Type B pancreatic cell (in vitro differentiated cells): ENCODE measurements at regions not wholly inside any gene's neighbourhood (a gene's known extent, or its start where the extent isn't known, plus 50 kb on each side); places are given as distances from the start of the nearest gene placed in this dataset.

ENCODE experiments used
- DNase-seq: peaks from one replicate; pipeline ENCODE4 v3.0.0; 2021; ENCODE audit warnings: mixed read lengths; ENCODE audit not compliant: unreplicated experiment; ENCODE audit errors: extremely low spot score
- H3K27ac Mint-ChIP-seq: 2 replicates; pipeline ENCODE4 v1.8.0; 2021; ENCODE audit warnings: mild to moderate bottlenecking, mixed read lengths
- H3K27me3 Mint-ChIP-seq: 2 replicates; pipeline ENCODE4 v1.8.0; 2021; ENCODE audit warnings: mixed read lengths
- H3K36me3 Mint-ChIP-seq: 2 replicates; pipeline ENCODE4 v1.8.0; 2021; ENCODE audit warnings: mixed read lengths
- H3K4me1 Mint-ChIP-seq: one replicate; pipeline ENCODE4 v1.8.0; 2021; ENCODE audit warnings: mixed read lengths; ENCODE audit not compliant: unreplicated experiment
- H3K4me3 Mint-ChIP-seq: 2 replicates; pipeline ENCODE4 v1.8.0; 2021; ENCODE audit warnings: mild to moderate bottlenecking, mixed read lengths
- H3K9me3 Mint-ChIP-seq: 2 replicates; pipeline ENCODE4 v1.8.0; 2021; ENCODE audit warnings: mixed read lengths
- CTCF ChIP-seq: fragments of 200-600 bp; sonication (generic); conservative IDR thresholded peaks from 2 replicates; pipeline ENCODE4 v1.5.0; 2021; ENCODE audit warnings: antibody characterized with exemption, mild to moderate bottlenecking

GRCh38 chr12:46483572-46484395 lies 111.2 kb upstream of the SLC38A2 start:
- H3K36me3 Mint-ChIP-seq: no peaks in the 10 kb centered on the region
- no peak for DNase-seq
- H3K27ac Mint-ChIP-seq: no peak overlapping the region
- no peak overlapping the region for H3K4me3 Mint-ChIP-seq
- H3K9me3 Mint-ChIP-seq: no peaks in the 10 kb centered on the region
- no peaks in the 10 kb centered on the region for H3K27me3 Mint-ChIP-seq
- H3K4me1 Mint-ChIP-seq: no peaks in the 10 kb centered on the region
- TF ChIP-seq CTCF: no peak

GRCh38 chr12:46480724-46481123 lies 108.2 kb upstream of the SLC38A2 start:
- H3K9me3 Mint-ChIP-seq: no peaks in the 10 kb centered on the region
- no peak for DNase-seq
- no peaks in the 10 kb centered on the region for H3K27me3 Mint-ChIP-seq
- no peak for TF ChIP-seq CTCF
- H3K4me3 Mint-ChIP-seq: no peak overlapping the region
- no peaks in the 10 kb centered on the region for H3K4me1 Mint-ChIP-seq
- no peak overlapping the region for H3K27ac Mint-ChIP-seq
- H3K36me3 Mint-ChIP-seq: no peaks in the 10 kb centered on the region

- no peak overlapping the region for H3K27ac Mint-ChIP-seq
- no peaks in the 10 kb centered on the region for H3K9me3 Mint-ChIP-seq
- no peaks in the 10 kb centered on the region for H3K4me1 Mint-ChIP-seq
- no peaks in the 10 kb centered on the region for H3K36me3 Mint-ChIP-seq
- no peak for DNase-seq
- TF ChIP-seq CTCF: no peak
- no peaks in the 10 kb centered on the region for H3K27me3 Mint-ChIP-seq
- H3K4me3 Mint-ChIP-seq: no peak overlapping the region
Measured at GRCh38 chr12:46480316-46480715, 107.7 kb upstream of the SLC38A2 start.

GRCh38 chr12:46478123-46478522 lies 105.5 kb upstream of the SLC38A2 start:
- Mint-ChIP-seq H3K27me3 (no peaks in the 10 kb centered on the region), H3K36me3 (no peaks in the 10 kb centered on the region), H3K4me3 (no peak overlapping the region), H3K27ac (no peak overlapping the region), H3K9me3 (no peaks in the 10 kb centered on the region), H3K4me1 (peaks cover 7% of the 10 kb centered on the region)
- no peak for TF ChIP-seq CTCF
- no peak for DNase-seq

- DNase-seq: no peak
- Mint-ChIP-seq H3K4me3 (no peak overlapping the region), H3K4me1 (peaks cover 11% of the 10 kb centered on the region), H3K27ac (no peak overlapping the region), H3K36me3 (no peaks in the 10 kb centered on the region), H3K27me3 (no peaks in the 10 kb centered on the region), H3K9me3 (no peaks in the 10 kb centered on the region)
- no peak for TF ChIP-seq CTCF
Measured at GRCh38 chr12:46477541-46477940, 105.0 kb upstream of the SLC38A2 start.
